ENCODE measurements at regions not wholly inside any gene's neighbourhood (a gene's known extent, or its start where the extent isn't known, plus 50 kb on each side); places are given as distances from the start of the nearest gene placed in this dataset.

GRCh38 chr22:48665311-48665995 is 1162.2 kb downstream of the BRD1 start:
- peak; percentile 94 for DNase-seq

GRCh38 chr22:48664586-48664985 is 1163.1 kb downstream of the BRD1 start:
- DNase-seq, result no peak

- no peak for DNase-seq
Measured at GRCh38 chr22:48663297-48663696, 1164.4 kb downstream of the BRD1 start.

GRCh38 chr22:48662476-48663135 is 1165.1 kb downstream of the BRD1 start:
- no peak for DNase-seq

GRCh38 chr22:48661984-48662383 is 1165.7 kb downstream of the BRD1 start:
- no peak for DNase-seq

- DNase-seq, result peak; percentile 37
Measured at GRCh38 chr22:48660790-48661740, 1166.6 kb downstream of the BRD1 start.

- DNase-seq, result no peak
Measured at GRCh38 chr22:48660104-48660789, 1167.4 kb downstream of the BRD1 start.

GRCh38 chr22:48659404-48659996 is 1168.2 kb downstream of the BRD1 start:
- no peak for DNase-seq

GRCh38 chr22:48658871-48659270 is 1168.8 kb downstream of the BRD1 start:
- no peak for DNase-seq

- no peak for DNase-seq
Measured at GRCh38 chr22:48658246-48658645, 1169.4 kb downstream of the BRD1 start.

GRCh38 chr22:48654492-48654891 is 1173.2 kb downstream of the BRD1 start:
- peak; percentile 72 for DNase-seq

- DNase-seq, result no peak
Measured at GRCh38 chr22:48653929-48654328, 1173.7 kb downstream of the BRD1 start.

GRCh38 chr22:48653306-48653705 is 1174.4 kb downstream of the BRD1 start:
- no peak for DNase-seq

GRCh38 chr22:48652796-48653195 is 1174.9 kb downstream of the BRD1 start:
- DNase-seq, result no peak

- DNase-seq, result no peak
Measured at GRCh38 chr22:48651981-48652538, 1175.6 kb downstream of the BRD1 start.

- DNase-seq, result no peak
Measured at GRCh38 chr22:48651036-48651890, 1176.4 kb downstream of the BRD1 start.

GRCh38 chr22:48650323-48651035 is 1177.2 kb downstream of the BRD1 start:
- DNase-seq, result no peak

- no peak for DNase-seq
Measured at GRCh38 chr22:48649466-48649865, 1178.2 kb downstream of the BRD1 start.

- no peak for DNase-seq
Measured at GRCh38 chr22:48649031-48649430, 1178.6 kb downstream of the BRD1 start.
